H1 (cell line): ENCODE measurements at regions not wholly inside any gene's neighbourhood (a gene's known extent, or its start where the extent isn't known, plus 50 kb on each side); places are given as distances from the start of the nearest gene placed in this dataset.

Experiments used
- CTCF ChIA-PET: fragments of 300-600 bp; sonication (Branson Sonifier 250); formaldehyde crosslinking; loops from one replicate; lab custom pipeline; 2021; ENCODE audit not compliant: partially characterized antibody; lab: Charles Lee
- POLR2A ChIA-PET: fragments of 300-600 bp; sonication (Branson Sonifier 250); formaldehyde crosslinking; loops from one replicate; lab custom pipeline; 2021; ENCODE audit warnings: inconsistent platforms; ENCODE audit not compliant: partially characterized antibody; lab: Charles Lee
- DNase-seq, 2 experiments: peaks; one replicate each; pipeline versions ENCODE4 v3.0.0 to v3.0.0-alpha.2; 2010 to 2022; ENCODE audit warnings: low spot score in 2 of 2, low read depth in 1 of 2, mixed read lengths in 1 of 2
- FAIRE-seq: peaks from 2 replicates; lab custom pipeline; 2011; peaks lifted over from hg19 to GRCh38; lab: Jason Lieb, UNC
- H2AFZ ChIP-seq: 2 replicates; pipeline ENCODE4 v1.8.1; 2012; ENCODE audit warnings: low read length, inconsistent platforms
- H2AK5ac ChIP-seq: 2 replicates; pipeline ENCODE4 v1.6.1; 2013; ENCODE audit warnings: low read depth, low read length
- H2BK120ac ChIP-seq: replicated peaks from 2 replicates; pipeline ENCODE3; 2013; ENCODE audit warnings: low read depth, low read length, inconsistent platforms
- H2BK12ac ChIP-seq: 2 replicates; pipeline ENCODE4 v1.6.1; 2013; ENCODE audit warnings: low read depth, low read length
- H2BK15ac ChIP-seq: 2 replicates; pipeline ENCODE4 v1.6.1; 2013; ENCODE audit warnings: low read length
- H2BK20ac ChIP-seq: 2 replicates; pipeline ENCODE4 v1.6.1; 2013; ENCODE audit warnings: low read length
- H2BK5ac ChIP-seq: 2 replicates; pipeline ENCODE4 v1.6.1; 2013; ENCODE audit warnings: low read depth, low read length
- H3K14ac ChIP-seq: 2 replicates; pipeline ENCODE4 v1.6.1; 2013; ENCODE audit warnings: inconsistent platforms; ENCODE audit not compliant: insufficient read length
- H3K18ac ChIP-seq: 2 replicates; pipeline ENCODE4 v1.6.1; 2013; ENCODE audit warnings: low read length; ENCODE audit errors: extremely low read depth
- H3K23ac ChIP-seq: 2 replicates; pipeline ENCODE4 v1.6.1; 2013; ENCODE audit warnings: inconsistent platforms; ENCODE audit not compliant: insufficient read length
- H3K23me2 ChIP-seq: 2 replicates; pipeline ENCODE4 v1.6.1; 2013; ENCODE audit warnings: low read depth, low read length
- H3K27ac ChIP-seq: 2 replicates; pipeline ENCODE4 v1.6.1; 2011; ENCODE audit warnings: low read depth, low read length, inconsistent platforms
- H3K27me3 ChIP-seq, 4 experiments: replicated peaks in 1 of 4; 1 replicate in 1 of 4; 2 replicates in 3 of 4; pipeline versions ENCODE4 v1.6.1 to v1.8.1; 2011 to 2013; ENCODE audit warnings: low read length in 3 of 4, mild to moderate bottlenecking in 3 of 4, inconsistent platforms in 2 of 4, mixed read lengths in 2 of 4, moderate library complexity in 1 of 4; ENCODE audit not compliant: control insufficient read depth in 3 of 4, insufficient read depth in 3 of 4; ENCODE audit errors: extremely low read depth in 1 of 4
- H3K36me3 ChIP-seq, 4 experiments: 2 replicates each; pipeline versions ENCODE4 v1.6.1 to v1.8.1; 2011 to 2013; ENCODE audit warnings: mild to moderate bottlenecking in 4 of 4, low read length in 3 of 4, moderate library complexity in 2 of 4, control low read depth in 1 of 4, inconsistent platforms in 1 of 4; ENCODE audit not compliant: insufficient read depth in 4 of 4, control insufficient read depth in 2 of 4
- H3K4ac ChIP-seq: replicated peaks from 2 replicates; pipeline ENCODE3; 2013; ENCODE audit warnings: low read length, low read depth, mixed read lengths, inconsistent platforms; ENCODE audit not compliant: insufficient read length
- H3K4me1 ChIP-seq, 4 experiments: replicated peaks in 1 of 4; 1 replicate in 1 of 4; 2 replicates in 3 of 4; pipeline versions ENCODE4 v1.6.1 to v1.8.1; 2011 to 2013; ENCODE audit warnings: low read length in 3 of 4, inconsistent platforms in 2 of 4, mixed read lengths in 1 of 4; ENCODE audit not compliant: insufficient read depth in 4 of 4, control insufficient read depth in 3 of 4
- H3K4me2 ChIP-seq, 2 experiments: 2 replicates each; pipeline versions ENCODE4 v1.6.1 to v1.8.1; 2011 to 2013; ENCODE audit warnings: low read depth in 2 of 2, low read length in 2 of 2, control low read depth in 1 of 2, inconsistent platforms in 1 of 2, mild to moderate bottlenecking in 1 of 2; ENCODE audit not compliant: insufficient read depth in 1 of 2
- H3K4me3 ChIP-seq, 4 experiments: fragments of 200-600, 300-600 bp in 1 of 4; sonication (generic), shearing (Covaris generic), sonication (Bioruptor Twin) in 1 of 4; 2 replicates each; pipeline versions ENCODE4 v1.5.1 to v1.8.1; 2011 to 2016; ENCODE audit warnings: low read length in 4 of 4, low read depth in 3 of 4, control low read depth in 2 of 4, inconsistent platforms in 2 of 4, mild to moderate bottlenecking in 2 of 4, mixed read lengths in 1 of 4, moderate library complexity in 1 of 4; ENCODE audit not compliant: insufficient read depth in 2 of 4; ENCODE audit errors: extremely low read depth in 1 of 4
- H3K56ac ChIP-seq: replicated peaks from 2 replicates; pipeline ENCODE3; 2013; ENCODE audit warnings: low read depth, mild to moderate bottlenecking, mixed read lengths, low read length, inconsistent platforms; ENCODE audit not compliant: insufficient read length
- H3K79me1 ChIP-seq: 2 replicates; pipeline ENCODE4 v1.6.1; 2013; ENCODE audit warnings: low read depth, low read length, control low read depth
- H3K79me2 ChIP-seq, 2 experiments: 2 replicates each; pipeline versions ENCODE4 v1.6.1 to v1.8.1; 2012 to 2013; ENCODE audit warnings: low read length in 2 of 2, mild to moderate bottlenecking in 2 of 2, inconsistent platforms in 1 of 2; ENCODE audit not compliant: insufficient read depth in 2 of 2, control insufficient read depth in 1 of 2
- H3K9ac ChIP-seq, 4 experiments: replicated peaks in 1 of 4; 1 replicate in 1 of 4; 2 replicates in 3 of 4; pipeline versions ENCODE4 v1.6.1 to v1.8.1; 2011 to 2013; ENCODE audit warnings: low read depth in 3 of 4, low read length in 3 of 4, control low read depth in 2 of 4, mild to moderate bottlenecking in 2 of 4, moderate library complexity in 2 of 4, inconsistent platforms in 1 of 4; ENCODE audit errors: extremely low read depth in 1 of 4
- H3K9me3 ChIP-seq, 2 experiments: 2 replicates each; pipeline versions ENCODE4 v1.6.1 to v1.8.1; 2012 to 2013; ENCODE audit warnings: mild to moderate bottlenecking in 2 of 2, moderate library complexity in 2 of 2, control low read depth in 1 of 2, inconsistent platforms in 1 of 2, low read depth in 1 of 2, low read length in 1 of 2, mixed read lengths in 1 of 2; ENCODE audit not compliant: insufficient read depth in 2 of 2
- H4K20me1 ChIP-seq, 2 experiments: replicated peaks in 1 of 2; 2 replicates each; pipeline versions ENCODE3 to v1.8.1; 2011 to 2013; ENCODE audit warnings: inconsistent platforms in 2 of 2, low read length in 2 of 2, mild to moderate bottlenecking in 1 of 2; ENCODE audit not compliant: insufficient read depth in 2 of 2, control insufficient read depth in 1 of 2
- H4K5ac ChIP-seq: 2 replicates; pipeline ENCODE4 v1.6.1; 2013; ENCODE audit warnings: low read length, low read depth, mixed read lengths, inconsistent platforms; ENCODE audit not compliant: insufficient read length
- H4K8ac ChIP-seq: 2 replicates; pipeline ENCODE4 v1.8.0; 2013; ENCODE audit warnings: mild to moderate bottlenecking, moderate library complexity, low read length, inconsistent platforms; ENCODE audit not compliant: insufficient read depth; ENCODE audit errors: extremely low read depth
- H4K91ac ChIP-seq: replicated peaks from 2 replicates; pipeline ENCODE3; 2013; ENCODE audit warnings: low read length, mixed read lengths, inconsistent platforms; ENCODE audit not compliant: insufficient read length
- CHD1 ChIP-seq: IDR thresholded peaks from 2 replicates; pipeline ENCODE4 v1.6.1; 2012; ENCODE audit warnings: low read depth, low read length, improper control_type of control experiment
- CTBP2 ChIP-seq: IDR thresholded peaks from 2 replicates; pipeline ENCODE4 v1.7.0; 2011; ENCODE audit warnings: borderline replicate concordance, mild to moderate bottlenecking, moderate library complexity, mixed read lengths, low read length; ENCODE audit not compliant: insufficient read depth, insufficient read length
- EGR1 ChIP-seq: IDR thresholded peaks from 2 replicates; pipeline ENCODE4 v1.6.1; 2011; ENCODE audit warnings: low read depth, low read length, borderline replicate concordance
- KDM1A ChIP-seq: fragments of 200-600, 300-600 bp; sonication (generic); IDR thresholded peaks from 2 replicates; pipeline ENCODE4 v1.7.1; 2016; ENCODE audit warnings: mild to moderate bottlenecking, low read length, borderline replicate concordance
- PHF8 ChIP-seq: fragments of 200-600 bp; sonication (generic); conservative IDR thresholded peaks from 2 replicates; pipeline ENCODE4 v1.7.1; 2012; ENCODE audit warnings: low read depth, mild to moderate bottlenecking, inconsistent platforms, low read length, moderate library complexity
- RFX5 ChIP-seq: IDR thresholded peaks from 2 replicates; pipeline ENCODE4 v1.6.1; 2011; ENCODE audit warnings: low read depth, low read length, improper control_type of control experiment, borderline replicate concordance
- RNF2 ChIP-seq: fragments of 200-900, 300-1000 bp; sonication (generic); IDR thresholded peaks from 2 replicates; pipeline ENCODE4 v1.7.1; 2016; ENCODE audit warnings: borderline replicate concordance, low read depth, mild to moderate bottlenecking, antibody characterized with exemption, low read length; ENCODE audit not compliant: poor library complexity, severe bottlenecking; ENCODE audit errors: missing control alignments
- SP2 ChIP-seq: IDR thresholded peaks from 2 replicates; pipeline ENCODE4 v1.6.1; 2012; ENCODE audit warnings: mild to moderate bottlenecking, low read length, inconsistent platforms
- SUZ12 ChIP-seq: fragments of 200-600 bp; sonication (generic); IDR thresholded peaks from 2 replicates; pipeline ENCODE4 v1.6.1; 2012; ENCODE audit warnings: mild to moderate bottlenecking, inconsistent platforms, low read length, moderate library complexity, mixed read lengths
- WGBS, 2 experiments: shearing (Covaris generic) in 1 of 2; methylation state at CpG; one replicate each; pipeline versions ENCODE4 v1.1.6 to v1.1.7; 2013 to 2015; ENCODE audit warnings: low lambda C conversion rate in 2 of 2, mixed read lengths in 2 of 2, inconsistent platforms in 1 of 2, low coverage in 1 of 2, missing lambda C conversion rate in 1 of 2; ENCODE audit not compliant: insufficient replicate concordance in 2 of 2, insufficient coverage in 1 of 2, insufficient read length in 1 of 2; ENCODE audit errors: extremely low coverage in 1 of 2, missing lambda C conversion rate in 1 of 2; 5-methylcytosine and 5-hydroxymethylcytosine counted together
- TF ChIP-seq, protein P1 (sequence below): IDR thresholded peaks from 2 replicates; pipeline ENCODE4 v1.6.1; 2011; ENCODE audit warnings: low read depth, mild to moderate bottlenecking, low read length; ENCODE audit not compliant: insufficient read depth

DNA sequence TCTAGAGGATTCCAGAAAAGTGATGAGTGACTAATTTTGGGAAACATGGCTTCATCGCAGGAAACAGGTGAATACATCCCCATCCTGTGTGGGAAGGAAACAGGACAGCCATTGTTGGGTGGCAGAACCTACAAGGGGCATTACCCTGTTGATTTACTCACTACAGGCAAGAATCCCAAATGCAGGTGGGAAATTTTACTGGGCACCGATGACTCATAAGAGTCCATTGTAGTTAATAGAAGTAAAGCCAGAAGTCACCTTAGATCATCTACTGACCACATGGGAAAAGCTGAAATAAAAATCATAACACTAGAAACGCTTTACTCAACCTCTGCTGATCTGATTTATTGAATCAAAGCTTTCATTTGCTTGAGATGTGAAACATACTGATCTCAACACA, 136.4 kb downstream of the TRIML1 start:
- H3K9me3 ChIP-seq: no peaks in the 10 kb centered on the region
- CTCF ChIA-PET: no interaction called here
- 91% methylated on average over 3 of the region's 3 CpGs; no CpG with 5 or more reads in 1 of the 2 experiments for WGBS, 2 experiments
- H3K4me3 ChIP-seq: no peak overlapping the region
- H4K91ac ChIP-seq: no peak overlapping the region
- TF ChIP-seq EGR1: no peak
- TF ChIP-seq RNF2: no peak
- no peak for TF ChIP-seq RFX5
- TF ChIP-seq SUZ12: no peak
- no peak for TF ChIP-seq KDM1A
- TF ChIP-seq CTBP2: no peak
- no peak for TF ChIP-seq CHD1
- TF ChIP-seq, protein P1, sequence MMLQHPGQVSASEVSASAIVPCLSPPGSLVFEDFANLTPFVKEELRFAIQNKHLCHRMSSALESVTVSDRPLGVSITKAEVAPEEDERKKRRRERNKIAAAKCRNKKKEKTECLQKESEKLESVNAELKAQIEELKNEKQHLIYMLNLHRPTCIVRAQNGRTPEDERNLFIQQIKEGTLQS: no peak
- no peak for TF ChIP-seq SP2
- TF ChIP-seq PHF8: no peak
- H2AK5ac ChIP-seq: no peak overlapping the region
- no peak for DNase-seq
- H2BK5ac ChIP-seq: no peak overlapping the region
- H3K79me2 ChIP-seq: no peaks in the 10 kb centered on the region
- no peaks in the 10 kb centered on the region; a peak in 1 of 7 replicates for H3K4me1 ChIP-seq
- no peak overlapping the region for H2BK15ac ChIP-seq
- no peak overlapping the region for H3K23ac ChIP-seq
- H2BK12ac ChIP-seq: no peak overlapping the region
- no peak overlapping the region for H3K9ac ChIP-seq
- H3K4ac ChIP-seq: no peak overlapping the region
- H3K14ac ChIP-seq: no peak overlapping the region
- no peak overlapping the region for H3K4me2 ChIP-seq
- H3K27me3 ChIP-seq: no peaks in the 10 kb centered on the region
- no peak overlapping the region for H4K5ac ChIP-seq
- POLR2A ChIA-PET: no interaction called here
- FAIRE-seq: no peak
- no peaks in the 10 kb centered on the region for H3K79me1 ChIP-seq
- no peaks in the 10 kb centered on the region for H3K36me3 ChIP-seq
- H4K20me1 ChIP-seq: no peaks in the 10 kb centered on the region
- H2BK20ac ChIP-seq: no peak overlapping the region
- H3K27ac ChIP-seq: no peak overlapping the region
- no peak overlapping the region for H2AFZ ChIP-seq
- H2BK120ac ChIP-seq: no peak overlapping the region
- no peak overlapping the region for H3K18ac ChIP-seq
- no peak overlapping the region for H3K56ac ChIP-seq
- no peak overlapping the region for H4K8ac ChIP-seq
- no peaks in the 10 kb centered on the region; the same call in 1 of the 2 replicates for H3K23me2 ChIP-seq
